Sigmoid colon (tissue), 4 donors: ENCODE measurements at regions not wholly inside any gene's neighbourhood (a gene's known extent, or its start where the extent isn't known, plus 50 kb on each side); places are given as distances from the start of the nearest gene placed in this dataset.
"Not testable (repeated sequence)": the region's sequence is repeated elsewhere in the genome, so short reads cannot be mapped to it uniquely, and the experiment has no call there.

Source experiments
- POLR2AphosphoS5 ChIP-seq, 4 donors: sonication (generic); formaldehyde crosslinking; IDR thresholded peaks; one replicate each; pipeline ENCODE4 v1.6.1; 2017; ENCODE audit warnings: antibody characterized with exemption in 4 of 4
- TF ChIP-seq, protein P1 (sequence below), 4 experiments: fragments of 450-650 bp in 3 of 4; fragments of 200-600 bp in 1 of 4; IDR thresholded peaks; one replicate each; pipeline ENCODE4 v1.5.1; 2016 to 2019; ENCODE audit warnings: antibody characterized with exemption in 4 of 4, mild to moderate bottlenecking in 3 of 4, moderate library complexity in 2 of 4

DNA sequence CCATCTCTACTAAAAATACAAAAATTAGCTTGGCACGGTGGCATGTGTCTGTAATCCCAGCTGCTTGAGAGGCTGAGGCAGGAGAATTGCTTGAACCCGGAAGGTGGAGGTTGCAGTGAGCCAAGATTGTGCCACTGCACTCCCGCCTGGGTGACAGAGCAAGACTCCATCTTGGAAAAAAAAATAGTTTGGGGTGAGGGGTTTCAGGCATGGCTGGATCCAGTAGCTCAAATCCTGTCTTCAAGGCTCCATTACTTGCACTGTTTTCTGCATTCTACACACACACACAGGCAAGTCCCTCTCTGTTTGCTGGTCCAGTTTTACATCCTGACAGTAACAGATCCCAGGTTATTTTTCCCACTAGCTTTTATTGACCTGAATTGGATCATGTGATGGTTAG is 387.5 kb downstream of the PREX1 start:
- TF ChIP-seq, protein P1, sequence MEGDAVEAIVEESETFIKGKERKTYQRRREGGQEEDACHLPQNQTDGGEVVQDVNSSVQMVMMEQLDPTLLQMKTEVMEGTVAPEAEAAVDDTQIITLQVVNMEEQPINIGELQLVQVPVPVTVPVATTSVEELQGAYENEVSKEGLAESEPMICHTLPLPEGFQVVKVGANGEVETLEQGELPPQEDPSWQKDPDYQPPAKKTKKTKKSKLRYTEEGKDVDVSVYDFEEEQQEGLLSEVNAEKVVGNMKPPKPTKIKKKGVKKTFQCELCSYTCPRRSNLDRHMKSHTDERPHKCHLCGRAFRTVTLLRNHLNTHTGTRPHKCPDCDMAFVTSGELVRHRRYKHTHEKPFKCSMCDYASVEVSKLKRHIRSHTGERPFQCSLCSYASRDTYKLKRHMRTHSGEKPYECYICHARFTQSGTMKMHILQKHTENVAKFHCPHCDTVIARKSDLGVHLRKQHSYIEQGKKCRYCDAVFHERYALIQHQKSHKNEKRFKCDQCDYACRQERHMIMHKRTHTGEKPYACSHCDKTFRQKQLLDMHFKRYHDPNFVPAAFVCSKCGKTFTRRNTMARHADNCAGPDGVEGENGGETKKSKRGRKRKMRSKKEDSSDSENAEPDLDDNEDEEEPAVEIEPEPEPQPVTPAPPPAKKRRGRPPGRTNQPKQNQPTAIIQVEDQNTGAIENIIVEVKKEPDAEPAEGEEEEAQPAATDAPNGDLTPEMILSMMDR (IDR thresholded peaks at IDR 0.05) = not testable (repeated sequence)
- not testable (repeated sequence) for TF ChIP-seq POLR2AphosphoS5 (IDR thresholded peaks at IDR 0.05)
